Stimulated activated CD4-positive, alpha-beta T cell treated with anti-CD3 and anti-CD28 coated beads, Interleukin-4, amount 100 ng/mL, for 48 hours (primary cell): ENCODE measurements at regions not wholly inside any gene's neighbourhood (a gene's known extent, or its start where the extent isn't known, plus 50 kb on each side); places are given as distances from the start of the nearest gene placed in this dataset.

Experiments
- DNase-seq, 2 donors: peaks; one replicate each; pipeline ENCODE4 v3.0.0-alpha.2; 2020; ENCODE audit warnings: low read depth in 2 of 2

- DNase-seq, result no peak
These were observed 133.0 kb upstream of the ASTN2 start for GRCh38 chr9:117547904-117548303.

GRCh38 chr9:117546894-117547678 is 132.2 kb upstream of the ASTN2 start:
- DNase-seq, result no peak

DNA sequence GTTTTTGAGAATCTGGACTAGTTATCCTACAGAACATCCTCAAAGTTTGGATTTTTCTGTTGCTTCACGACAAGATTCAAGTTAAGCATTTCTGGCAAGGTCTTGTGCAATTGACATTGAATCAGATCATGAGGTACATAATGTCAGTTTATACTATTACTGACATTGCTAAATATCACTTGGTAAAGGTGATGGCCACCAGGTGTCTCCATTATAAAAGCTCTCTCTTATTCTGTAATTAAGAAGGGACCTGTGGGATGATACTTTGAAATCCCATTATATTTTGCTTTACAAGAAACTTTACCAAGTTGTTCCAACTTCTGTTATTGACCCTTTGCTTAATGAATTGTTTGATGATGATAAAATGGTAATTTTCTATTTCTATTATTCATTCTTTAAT is 131.0 kb upstream of the ASTN2 start:
- no peak for DNase-seq

GRCh38 chr9:117543089-117543488 is 128.2 kb upstream of the ASTN2 start:
- no peak for DNase-seq

- DNase-seq, result no peak
These were observed 127.2 kb upstream of the ASTN2 start for GRCh38 chr9:117542021-117542420.

- DNase-seq, result no peak
These were observed 126.3 kb upstream of the ASTN2 start for GRCh38 chr9:117541181-117541580.

DNA sequence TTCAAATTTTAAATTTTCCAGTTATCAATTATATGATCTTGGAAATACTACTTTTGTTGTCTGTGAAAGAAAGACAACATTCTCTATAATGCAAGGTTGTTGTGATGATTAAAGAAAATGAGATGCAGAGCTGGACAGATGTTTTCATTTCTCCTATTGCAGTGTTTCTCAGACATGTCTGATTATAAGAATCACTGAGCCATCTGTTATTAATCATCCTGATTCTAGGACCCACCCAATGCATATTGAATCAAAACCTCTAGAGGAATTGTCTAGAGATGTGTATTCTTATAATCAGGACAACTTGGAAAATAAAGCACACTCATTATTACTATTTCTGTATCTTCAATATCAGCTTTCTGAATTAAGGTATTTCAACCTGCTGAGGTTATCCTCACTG is 121.1 kb upstream of the ASTN2 start:
- no peak for DNase-seq

DNA sequence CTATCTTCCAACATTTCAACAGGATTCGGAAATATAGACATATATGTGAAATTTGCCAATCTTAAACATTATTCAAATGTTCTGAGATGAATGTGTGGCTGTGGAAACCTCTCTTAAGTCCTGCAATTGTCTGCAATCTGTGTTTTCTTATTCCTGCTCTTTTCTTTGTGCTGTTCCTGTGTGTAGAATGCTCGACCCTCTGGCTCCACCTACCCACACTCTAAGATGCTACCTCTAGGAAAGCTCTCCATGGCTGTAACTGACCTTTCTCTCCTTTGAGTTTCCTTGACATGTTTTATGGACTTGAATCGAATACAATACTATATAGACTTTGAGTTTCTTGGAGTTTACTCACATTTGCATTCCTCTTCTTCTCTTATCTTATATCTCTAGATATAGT is 120.6 kb upstream of the ASTN2 start:
- DNase-seq, result no peak

DNA sequence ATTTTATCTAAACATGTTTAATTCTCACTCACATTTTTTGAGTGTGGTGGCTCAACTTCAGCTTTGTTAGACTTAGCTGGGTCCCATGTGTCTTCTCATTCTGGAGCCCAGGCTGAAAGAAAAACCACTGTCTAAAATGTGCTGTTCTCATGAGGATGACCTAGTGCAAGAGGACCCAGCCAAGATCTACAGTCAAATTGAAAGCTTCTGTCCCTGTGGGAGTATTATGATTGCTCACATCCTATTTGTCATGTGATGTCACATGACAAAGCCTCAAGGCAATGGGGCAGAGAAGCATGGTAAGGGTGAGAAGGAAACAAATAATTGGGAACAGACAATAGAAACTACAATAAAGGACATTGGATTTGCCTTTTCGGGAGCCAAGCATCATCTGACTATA is 113.4 kb upstream of the ASTN2 start:
- no peak for DNase-seq

DNA sequence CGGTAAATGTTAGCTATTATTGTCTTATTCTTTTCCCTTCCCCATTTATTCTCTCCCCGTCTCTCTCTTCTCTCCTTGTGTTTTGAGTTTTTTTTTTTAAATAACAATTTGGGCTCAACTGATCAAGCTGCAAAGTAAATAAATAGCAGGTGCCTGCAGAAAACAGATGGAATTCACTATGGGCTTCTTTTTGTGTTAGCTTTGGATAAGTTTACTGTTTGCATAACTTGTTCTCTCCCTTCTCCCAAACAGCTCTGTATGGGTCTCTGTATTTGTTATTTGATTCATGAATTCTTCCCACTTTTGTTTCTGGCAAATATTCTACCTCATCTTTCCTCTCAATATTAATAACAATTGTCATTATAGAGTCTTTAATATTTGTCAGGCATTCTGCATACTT is 111.8 kb upstream of the ASTN2 start:
- DNase-seq, result no peak

DNA sequence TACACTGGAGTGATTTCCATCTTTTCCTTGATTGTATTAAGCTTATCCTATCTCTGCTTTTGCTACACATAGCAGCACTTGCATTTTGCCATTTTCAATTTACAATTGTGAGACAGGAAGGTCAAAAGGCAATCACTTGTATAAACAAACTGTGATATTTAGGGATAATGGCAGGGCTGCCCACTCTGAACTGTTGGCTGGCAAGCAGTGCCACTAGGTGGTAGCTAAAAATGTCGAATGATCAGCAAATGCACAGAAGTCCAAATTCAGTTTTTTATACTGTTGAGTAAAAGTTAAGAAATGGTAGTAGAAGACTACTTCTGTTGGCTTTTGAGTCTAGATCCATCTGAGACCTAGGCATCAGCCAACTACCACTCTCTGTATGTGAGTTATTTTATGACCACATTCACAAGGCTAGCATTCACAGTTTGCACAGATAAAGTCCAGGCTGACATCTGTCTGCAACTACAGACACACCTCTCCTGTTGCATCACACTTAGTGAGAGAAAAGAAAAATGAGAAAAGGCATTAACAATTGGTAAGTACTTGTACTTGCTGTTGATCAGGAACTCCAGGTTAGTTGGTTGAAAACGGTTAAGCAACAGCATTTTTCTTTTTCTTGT is 108.8 kb upstream of the ASTN2 start:
- DNase-seq, result no peak

GRCh38 chr9:117521293-117521692 is 106.4 kb upstream of the ASTN2 start:
- DNase-seq, result no peak

DNA sequence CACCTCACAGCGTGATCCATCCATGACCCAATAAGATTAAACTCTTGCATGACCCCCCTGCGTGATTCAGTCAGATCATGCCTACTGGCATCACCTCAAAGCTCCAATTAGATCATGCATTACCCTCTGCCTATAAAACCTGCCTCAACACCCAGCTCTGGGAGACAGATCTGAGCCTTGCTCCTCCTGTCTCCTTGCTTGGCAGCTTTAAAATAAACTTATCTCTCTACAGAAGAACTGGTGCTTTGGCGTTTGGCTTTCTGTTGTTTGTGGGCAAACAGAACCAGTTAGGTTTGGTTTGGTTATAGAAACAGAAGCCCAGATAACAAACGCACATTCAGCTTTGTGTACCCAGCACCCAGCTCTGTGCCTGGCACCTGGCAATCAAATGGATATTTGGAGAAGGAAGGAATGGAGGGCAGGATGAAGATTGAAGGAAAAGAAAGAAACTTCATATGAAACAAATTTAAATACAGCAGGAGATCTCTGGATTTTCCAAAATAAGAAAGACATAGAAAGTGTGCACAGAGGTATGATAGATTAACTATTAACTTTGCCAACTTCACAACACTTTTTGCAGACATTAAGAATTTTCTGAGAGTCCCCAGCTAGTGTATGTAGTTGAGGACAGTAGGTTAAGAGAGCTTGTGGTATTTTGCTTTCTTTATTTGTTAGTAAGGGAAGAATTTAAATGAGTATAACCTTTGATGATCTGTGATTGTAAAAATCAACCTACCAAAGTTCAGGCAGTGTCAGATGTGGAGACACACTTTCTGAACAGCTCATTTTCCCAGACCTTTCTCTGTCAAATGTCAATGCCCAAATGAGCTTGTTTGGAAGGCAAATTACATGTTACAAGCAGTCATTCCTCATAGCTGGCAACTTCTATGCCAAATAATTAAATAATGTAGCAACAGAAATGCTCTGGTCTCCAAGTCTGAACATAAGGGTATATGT is 102.1 kb upstream of the ASTN2 start:
- DNase-seq, result no peak

DNA sequence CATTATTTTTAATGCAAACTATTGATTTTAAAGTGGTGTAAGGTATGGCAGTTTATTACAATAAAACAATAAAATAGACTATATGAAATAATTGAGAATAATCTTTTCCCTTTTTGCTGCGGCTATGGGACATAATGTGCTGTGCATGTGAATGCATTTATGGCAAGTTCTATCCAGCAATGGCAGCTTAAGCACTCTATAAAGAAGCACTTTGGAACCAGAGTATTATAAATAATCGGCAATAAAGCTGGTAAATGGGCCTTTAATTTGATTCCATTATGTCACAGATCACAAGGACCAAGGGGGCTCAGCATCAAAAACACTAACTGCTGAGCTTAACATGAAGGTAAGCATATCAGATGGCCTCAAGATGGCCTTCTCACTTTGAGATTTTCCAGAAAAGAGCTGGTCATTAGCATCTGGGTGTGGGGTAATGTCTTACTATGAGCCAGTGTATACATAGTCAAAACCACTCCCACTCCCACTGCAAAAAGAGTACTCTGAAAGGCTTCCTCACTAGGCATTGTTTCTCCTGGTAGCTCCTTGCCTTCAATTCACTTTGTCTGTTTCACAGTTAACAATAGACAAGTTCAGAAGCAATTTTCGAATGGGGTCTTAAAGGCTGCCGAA is 97.1 kb upstream of the ASTN2 start:
- DNase-seq, result no peak

- DNase-seq, result no peak
These were observed 81.5 kb upstream of the ASTN2 start for GRCh38 chr9:117496307-117496706.

- DNase-seq, result no peak
These were observed 79.7 kb upstream of the ASTN2 start for GRCh38 chr9:117494401-117495090.

DNA sequence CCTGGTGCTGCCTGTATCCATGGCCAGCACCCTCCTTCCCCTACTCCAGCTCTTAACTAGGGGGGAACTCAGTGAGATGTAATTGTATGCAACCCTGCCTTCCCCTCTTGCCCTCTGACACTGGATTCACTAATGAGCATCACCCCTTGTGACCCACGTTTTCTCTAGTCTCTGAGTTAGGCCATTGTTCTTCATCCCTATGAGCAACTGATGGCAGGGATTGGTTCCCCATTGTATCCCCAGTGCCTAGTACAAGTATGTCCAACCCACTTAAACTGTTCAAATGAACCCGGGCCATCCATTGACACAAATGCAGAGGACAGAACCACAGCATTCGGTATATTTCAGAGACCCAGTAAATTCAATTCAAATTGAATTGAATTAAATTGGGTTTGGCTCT is 77.6 kb upstream of the ASTN2 start:
- DNase-seq, result no peak

DNA sequence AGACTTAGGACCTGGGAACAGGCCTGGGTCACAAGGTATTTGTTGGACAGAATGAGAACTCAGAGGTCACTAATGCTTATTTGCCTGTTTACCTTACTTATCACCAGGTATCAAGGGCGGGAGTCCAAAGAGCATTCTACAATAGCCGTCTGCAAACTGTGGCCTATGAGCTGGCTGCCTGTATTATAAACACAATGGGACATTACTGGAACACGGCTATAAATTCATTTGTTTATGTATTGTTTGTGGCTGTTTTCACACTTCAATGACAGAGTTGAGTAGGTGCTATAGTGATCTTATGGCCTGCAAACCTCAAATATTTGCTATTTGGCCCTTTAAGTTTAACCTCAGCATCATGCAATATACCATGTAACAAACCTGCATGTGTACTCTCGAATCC is 76.6 kb upstream of the ASTN2 start:
- no peak for DNase-seq

GRCh38 chr9:117490199-117490598 is 75.3 kb upstream of the ASTN2 start:
- no peak for DNase-seq

DNA sequence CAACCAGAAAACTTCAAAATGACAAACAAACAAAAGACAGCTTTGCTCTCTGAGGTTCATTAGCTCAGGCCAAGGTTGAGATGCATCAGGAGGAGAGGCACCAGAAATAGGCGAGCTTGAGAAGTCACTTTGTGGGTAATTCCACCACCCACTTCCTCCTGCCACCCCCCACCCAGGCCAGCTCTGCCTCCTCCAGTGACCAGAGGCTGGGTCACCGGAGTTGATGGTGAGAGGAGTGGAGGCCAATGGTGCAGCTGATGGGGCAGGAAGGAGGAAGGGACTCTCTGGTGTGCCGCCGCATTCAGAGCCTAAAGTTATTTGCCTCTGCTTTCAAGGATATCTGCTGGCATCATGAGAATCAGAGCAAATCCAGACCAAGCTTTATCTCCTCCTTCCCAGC is 73.8 kb upstream of the ASTN2 start:
- no peak for DNase-seq

GRCh38 chr9:117487555-117488175 is 72.8 kb upstream of the ASTN2 start:
- DNase-seq, result peak; percentile 9 to 36
